ENCODE measurements at regions not wholly inside any gene's neighbourhood (a gene's known extent, or its start where the extent isn't known, plus 50 kb on each side); places are given as distances from the start of the nearest gene placed in this dataset.
"Not testable (repeated sequence)": the region's sequence is repeated elsewhere in the genome, so short reads cannot be mapped to it uniquely, and the experiment has no call there.

- H3K36me3 ChIP-seq (ENCODE audit: control insufficient read depth, insufficient read depth, low read length) = no peaks in the 10 kb centered on the region
- H3K9ac ChIP-seq (ENCODE audit: insufficient read depth, low read length) = no peak overlapping the region
- no peak overlapping the region for H3K4me2 ChIP-seq (ENCODE audit: extremely low read depth, insufficient read depth, low read length)
- H3K4me1 ChIP-seq (ENCODE audit: control insufficient read depth, extremely low read depth, insufficient read depth, low read length) = no peaks in the 10 kb centered on the region
- DNase-seq (ENCODE audit: low read depth in 2 of 2) = no peak
- H3K9me3 ChIP-seq (ENCODE audit: control insufficient read depth, insufficient read depth, low read depth, low read length) = no peaks in the 10 kb centered on the region
- no peak overlapping the region for H3K27ac ChIP-seq (ENCODE audit: insufficient read depth, low read length)
- H3K27me3 ChIP-seq (ENCODE audit: control insufficient read depth, insufficient read depth, low read length) = no peaks in the 10 kb centered on the region
- H2AFZ ChIP-seq (ENCODE audit: low read length) = no peak overlapping the region
- H4K20me1 ChIP-seq (ENCODE audit: control insufficient read depth, extremely low read depth, insufficient read depth, low read length) = no peaks in the 10 kb centered on the region
- no peaks in the 10 kb centered on the region for H3K79me2 ChIP-seq (ENCODE audit: control insufficient read depth, insufficient read depth, low read length)
- H3K4me3 ChIP-seq (replicated peaks in 1 of 4; ENCODE audit: control extremely low read depth in 1 of 4, insufficient read depth in 1 of 4, low read depth in 3 of 4, low read length in 4 of 4) = no peak overlapping the region
- TF ChIP-seq CTCF (conservative IDR thresholded peaks at IDR 0.05 in 1 of 2, IDR thresholded peaks at IDR 0.05 in 1 of 2; ENCODE audit: low read depth in 1 of 2, low read length in 2 of 2) (no peak), EZH2 (IDR thresholded peaks at IDR 0.05; ENCODE audit: low read length, missing control alignments) (no peak)
These were observed 192.5 kb upstream of the ADAMTS3 start for GRCh38 chr4:72761368-72762038.

GRCh38 chr4:72753414-72753813 is 184.4 kb upstream of the ADAMTS3 start:
- H4K20me1 ChIP-seq (ENCODE audit: control insufficient read depth, extremely low read depth, insufficient read depth, low read length); H3K79me2 ChIP-seq (ENCODE audit: control insufficient read depth, insufficient read depth, low read length); H3K4me2 ChIP-seq (ENCODE audit: extremely low read depth, insufficient read depth, low read length); H3K4me1 ChIP-seq (ENCODE audit: control insufficient read depth, extremely low read depth, insufficient read depth, low read length); H3K9ac ChIP-seq (ENCODE audit: insufficient read depth, low read length); H3K36me3 ChIP-seq (ENCODE audit: control insufficient read depth, insufficient read depth, low read length); H3K27me3 ChIP-seq (ENCODE audit: control insufficient read depth, insufficient read depth, low read length); H2AFZ ChIP-seq (ENCODE audit: low read length); H3K27ac ChIP-seq (ENCODE audit: insufficient read depth, low read length); H3K9me3 ChIP-seq (ENCODE audit: control insufficient read depth, insufficient read depth, low read depth, low read length); H3K4me3 ChIP-seq (replicated peaks in 1 of 4; ENCODE audit: control extremely low read depth in 1 of 4, insufficient read depth in 1 of 4, low read depth in 3 of 4, low read length in 4 of 4); DNase-seq (ENCODE audit: low read depth in 2 of 2): not testable (repeated sequence)

DNA sequence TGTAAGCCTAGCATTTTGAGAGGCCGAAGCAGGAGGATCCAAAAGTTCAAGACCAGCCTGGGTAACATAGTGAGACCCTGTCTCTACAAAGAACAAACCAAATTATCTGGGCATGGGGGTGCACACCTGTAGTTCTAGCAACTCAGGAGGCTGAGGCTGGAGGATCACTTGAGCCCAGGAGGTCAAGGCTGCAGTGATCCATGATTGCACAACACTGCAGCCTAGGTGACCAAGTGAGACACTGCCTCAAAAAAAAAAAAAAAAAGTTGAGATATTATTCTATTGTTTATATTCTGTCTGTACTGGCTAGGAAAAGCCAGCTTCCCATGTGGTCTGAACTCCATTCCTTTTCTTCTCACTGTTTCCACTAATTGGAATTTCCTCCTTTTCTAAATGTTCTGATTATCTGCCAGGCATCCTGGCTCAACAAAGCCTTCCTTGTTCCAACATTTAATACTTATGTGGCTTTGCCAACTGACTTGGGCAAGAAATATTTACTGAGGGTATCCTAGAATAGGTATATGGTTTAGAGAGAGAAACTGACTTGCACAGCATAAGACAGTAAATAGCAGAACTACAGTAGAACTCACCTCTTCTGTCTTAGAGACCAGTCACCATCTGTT is 175.2 kb upstream of the ADAMTS3 start:
- Histone ChIP-seq H3K36me3 (ENCODE audit: control insufficient read depth, insufficient read depth, low read length) (no peaks in the 10 kb centered on the region), H2AFZ (ENCODE audit: low read length) (no peak overlapping the region), H3K9me3 (ENCODE audit: control insufficient read depth, insufficient read depth, low read depth, low read length) (no peaks in the 10 kb centered on the region), H3K4me1 (ENCODE audit: control insufficient read depth, extremely low read depth, insufficient read depth, low read length) (no peaks in the 10 kb centered on the region), H3K27me3 (ENCODE audit: control insufficient read depth, insufficient read depth, low read length) (no peaks in the 10 kb centered on the region), H4K20me1 (ENCODE audit: control insufficient read depth, extremely low read depth, insufficient read depth, low read length) (no peaks in the 10 kb centered on the region), H3K9ac (ENCODE audit: insufficient read depth, low read length) (no peak overlapping the region), H3K27ac (ENCODE audit: insufficient read depth, low read length) (no peak overlapping the region), H3K79me2 (ENCODE audit: control insufficient read depth, insufficient read depth, low read length) (no peaks in the 10 kb centered on the region), H3K4me3 (replicated peaks in 1 of 4; ENCODE audit: control extremely low read depth in 1 of 4, insufficient read depth in 1 of 4, low read depth in 3 of 4, low read length in 4 of 4) (no peak overlapping the region), H3K4me2 (ENCODE audit: extremely low read depth, insufficient read depth, low read length) (no peak overlapping the region)
- DNase-seq (ENCODE audit: low read depth in 2 of 2) = peak in 1 of 2 donors; percentile 55
- no peak for TF ChIP-seq EZH2 (IDR thresholded peaks at IDR 0.05; ENCODE audit: low read length, missing control alignments)
- TF ChIP-seq CTCF (conservative IDR thresholded peaks at IDR 0.05 in 1 of 2, IDR thresholded peaks at IDR 0.05 in 1 of 2; ENCODE audit: low read depth in 1 of 2, low read length in 2 of 2) = no peak
